GM23338 (cell line): ENCODE measurements at regions not wholly inside any gene's neighbourhood (a gene's known extent, or its start where the extent isn't known, plus 50 kb on each side); places are given as distances from the start of the nearest gene placed in this dataset.

Experiments used
- ATAC-seq: fragments of 200-7000 bp; cut with Tn5 transposase; 3 replicates; pipeline ENCODE4 v1.9.1; 2020
- DNase-seq: peaks from one replicate; pipeline ENCODE4 v3.0.0-alpha.2; 2015; ENCODE audit warnings: low spot score
- H2AFZ ChIP-seq: fragments of 200-600 bp; sonication (generic); 2 replicates; pipeline ENCODE4 v1.8.0; 2016; ENCODE audit warnings: antibody characterized with exemption, mild to moderate bottlenecking, moderate library complexity
- H3F3A ChIP-seq: fragments of 200-600 bp; sonication (generic); replicated peaks from 2 replicates; pipeline ENCODE4 v1.8.0; 2017; ENCODE audit warnings: antibody characterized with exemption, mixed run types, low read depth
- H3K27ac ChIP-seq: fragments of 200-600 bp; sonication (generic); 2 replicates; pipeline ENCODE4 v1.6.1; 2016; ENCODE audit warnings: low read depth
- H3K27me3 ChIP-seq: fragments of 200-600 bp; sonication (generic); 2 replicates; pipeline ENCODE4 v1.8.0; 2016; ENCODE audit warnings: mild to moderate bottlenecking, mixed run types, moderate library complexity; ENCODE audit not compliant: insufficient read depth
- H3K36me3 ChIP-seq: fragments of 200-600 bp; sonication (generic); 2 replicates; pipeline ENCODE4 v1.8.0; 2016; ENCODE audit warnings: mild to moderate bottlenecking; ENCODE audit not compliant: insufficient read depth
- H3K4me1 ChIP-seq: fragments of 200-600 bp; sonication (generic); 2 replicates; pipeline ENCODE4 v1.8.0; 2016; ENCODE audit warnings: mild to moderate bottlenecking, moderate library complexity; ENCODE audit not compliant: insufficient read depth
- H3K4me2 ChIP-seq: fragments of 200-600 bp; sonication (generic); 2 replicates; pipeline ENCODE4 v1.7.1; 2017; ENCODE audit warnings: mixed run types
- H3K4me3 ChIP-seq: fragments of 200-600 bp; sonication (generic); 2 replicates; pipeline ENCODE4 v1.6.1; 2016; ENCODE audit warnings: mixed run types
- H3K79me2 ChIP-seq: fragments of 200-600 bp; sonication (generic); replicated peaks from 2 replicates; pipeline ENCODE4 v1.8.0; 2017; ENCODE audit warnings: mild to moderate bottlenecking; ENCODE audit not compliant: insufficient read depth
- H3K9me2 ChIP-seq: fragments of 200-600 bp; sonication (generic); 2 replicates; pipeline ENCODE4 v1.8.0; 2017; ENCODE audit not compliant: insufficient read depth
- H4K20me1 ChIP-seq: fragments of 200-600 bp; sonication (generic); replicated peaks from 2 replicates; pipeline ENCODE4 v1.8.0; 2017; ENCODE audit warnings: mild to moderate bottlenecking; ENCODE audit not compliant: insufficient read depth
- H3K27ac Mint-ChIP-seq: 2 replicates; pipeline ENCODE4 v1.8.0; 2020; ENCODE audit warnings: inconsistent platforms, mild to moderate bottlenecking, moderate library complexity, mixed read lengths
- H3K27me3 Mint-ChIP-seq: 3 replicates; pipeline ENCODE4 v1.8.0; 2022; ENCODE audit warnings: low read depth, mild to moderate bottlenecking, moderate library complexity, mixed read lengths, inconsistent platforms; ENCODE audit not compliant: insufficient read depth, poor library complexity
- H3K36me3 Mint-ChIP-seq: 3 replicates; pipeline ENCODE4 v1.8.0; 2021; ENCODE audit warnings: low read depth, mild to moderate bottlenecking, inconsistent platforms, moderate library complexity, mixed read lengths
- H3K4me1 Mint-ChIP-seq: 3 replicates; pipeline ENCODE4 v1.8.0; 2020; ENCODE audit warnings: mild to moderate bottlenecking, inconsistent platforms, mixed read lengths
- H3K4me3 Mint-ChIP-seq: 3 replicates; pipeline ENCODE4 v1.8.0; 2021; ENCODE audit warnings: moderate library complexity, mild to moderate bottlenecking, inconsistent platforms, mixed read lengths
- H3K9me3 Mint-ChIP-seq: 3 replicates; pipeline ENCODE4 v1.8.0; 2020; ENCODE audit warnings: moderate library complexity, mild to moderate bottlenecking, inconsistent platforms, mixed read lengths
- CREB1 ChIP-seq: fragments of 250-450 bp; sonication (Bioruptor Pico); IDR thresholded peaks from 2 replicates; pipeline ENCODE4 v1.5.0; 2020; ENCODE audit warnings: low read depth, mild to moderate bottlenecking, moderate library complexity
- CTCF ChIP-seq, 2 experiments: fragments of 200-600 bp in 1 of 2; sonication (generic) in 1 of 2; conservative IDR thresholded peaks; 2 replicates each; pipeline versions ENCODE4 v1.5.1 to v1.6.1; 2016 to 2017; ENCODE audit warnings: antibody characterized with exemption in 2 of 2, low read depth in 2 of 2, mild to moderate bottlenecking in 2 of 2, moderate library complexity in 1 of 2
- ETS1 ChIP-seq: IDR thresholded peaks from 2 replicates; pipeline ENCODE4 v1.6.1; 2016; ENCODE audit warnings: antibody characterized with exemption
- EZH2 ChIP-seq: fragments of 200-600 bp; sonication (generic); IDR thresholded peaks from one replicate; pipeline ENCODE4 v1.8.0; 2017; ENCODE audit warnings: antibody characterized with exemption, mild to moderate bottlenecking, low read depth; ENCODE audit not compliant: unreplicated experiment
- EZH2phosphoT487 ChIP-seq: fragments of 200-600 bp; sonication (generic); IDR thresholded peaks from one replicate; pipeline ENCODE4 v1.8.1; 2018; ENCODE audit warnings: antibody characterized with exemption; ENCODE audit not compliant: unreplicated experiment
- JUNB ChIP-seq: IDR thresholded peaks from one replicate; pipeline ENCODE4 v1.6.1; 2016; ENCODE audit warnings: antibody characterized with exemption; ENCODE audit not compliant: unreplicated experiment
- POLR2AphosphoS5 ChIP-seq: IDR thresholded peaks from 2 replicates; pipeline ENCODE4 v1.6.1; 2016; ENCODE audit warnings: antibody characterized with exemption, low read depth
- REST ChIP-seq: IDR thresholded peaks from one replicate; pipeline ENCODE4 v1.6.1; 2018; ENCODE audit warnings: antibody characterized with exemption; ENCODE audit not compliant: unreplicated experiment
- STAT1 ChIP-seq: IDR thresholded peaks from one replicate; pipeline ENCODE4 v1.6.1; 2016; ENCODE audit warnings: antibody characterized with exemption; ENCODE audit not compliant: unreplicated experiment
- ZNF114 ChIP-seq: fragments of 250-450 bp; sonication (Bioruptor Pico); IDR thresholded peaks from 2 replicates; pipeline ENCODE4 v1.5.0; 2020; ENCODE audit warnings: mild to moderate bottlenecking, moderate library complexity
- ZNF331 ChIP-seq: fragments of 250-450 bp; sonication (Bioruptor Pico); IDR thresholded peaks from 2 replicates; pipeline ENCODE4 v1.5.0; 2020; ENCODE audit warnings: low read depth, mild to moderate bottlenecking, moderate library complexity
- ZNF462 ChIP-seq: fragments of 250-450 bp; sonication (Bioruptor Pico); IDR thresholded peaks from 2 replicates; pipeline ENCODE4 v1.5.0; 2020; ENCODE audit warnings: mild to moderate bottlenecking, moderate library complexity

GRCh38 chr16:72332926-72333325, 161.0 kb upstream of the PMFBP1 start:
- no peak for TF ChIP-seq CREB1 (CRISPR knock-in tag)
- TF ChIP-seq ZNF114 (CRISPR knock-in tag) = no peak
- TF ChIP-seq REST = no peak
- no peak for TF ChIP-seq ETS1
- TF ChIP-seq EZH2phosphoT487 = no peak
- TF ChIP-seq STAT1 = no peak
- no peak for TF ChIP-seq ZNF462 (CRISPR knock-in tag)
- no peak for TF ChIP-seq POLR2AphosphoS5
- TF ChIP-seq CTCF (conservative IDR thresholded peaks at IDR 0.05; ENCODE audit: low read depth in 2 of 2) = no peak
- TF ChIP-seq ZNF331 (CRISPR knock-in tag) = no peak
- TF ChIP-seq JUNB = no peak
- TF ChIP-seq EZH2 = no peak
- Histone ChIP-seq H3F3A (no peaks in the 10 kb centered on the region), H3K4me3 (no peak overlapping the region), H3K9me2 (no peaks in the 10 kb centered on the region), H3K79me2 (no peaks in the 10 kb centered on the region), H4K20me1 (no peaks in the 10 kb centered on the region), H3K27ac (no peak overlapping the region), H2AFZ (no peak overlapping the region), H3K36me3 (no peaks in the 10 kb centered on the region), H3K4me2 (no peak overlapping the region), H3K4me1 (no peaks in the 10 kb centered on the region), H3K27me3 (no peaks in the 10 kb centered on the region)
- Mint-ChIP-seq H3K4me1 (no peaks in the 10 kb centered on the region), H3K9me3 (peaks cover 34% of the 10 kb centered on the region; the same call in 2 of the 3 replicates), H3K36me3 (peaks cover 27% of the 10 kb centered on the region; the same call in 2 of the 3 replicates), H3K27me3 (no peaks in the 10 kb centered on the region), H3K4me3 (no peak overlapping the region), H3K27ac (no peak overlapping the region)
- DNase-seq (no peak), ATAC-seq (no peak)
